ENCODE measurements at regions not wholly inside any gene's neighbourhood (a gene's known extent, or its start where the extent isn't known, plus 50 kb on each side); places are given as distances from the start of the nearest gene placed in this dataset.
A peak's percentile ranks its signal among the peaks of the same experiment; 100 is the strongest.
"Not testable (repeated sequence)": the region's sequence is repeated elsewhere in the genome, so short reads cannot be mapped to it uniquely, and the experiment has no call there.

DNA sequence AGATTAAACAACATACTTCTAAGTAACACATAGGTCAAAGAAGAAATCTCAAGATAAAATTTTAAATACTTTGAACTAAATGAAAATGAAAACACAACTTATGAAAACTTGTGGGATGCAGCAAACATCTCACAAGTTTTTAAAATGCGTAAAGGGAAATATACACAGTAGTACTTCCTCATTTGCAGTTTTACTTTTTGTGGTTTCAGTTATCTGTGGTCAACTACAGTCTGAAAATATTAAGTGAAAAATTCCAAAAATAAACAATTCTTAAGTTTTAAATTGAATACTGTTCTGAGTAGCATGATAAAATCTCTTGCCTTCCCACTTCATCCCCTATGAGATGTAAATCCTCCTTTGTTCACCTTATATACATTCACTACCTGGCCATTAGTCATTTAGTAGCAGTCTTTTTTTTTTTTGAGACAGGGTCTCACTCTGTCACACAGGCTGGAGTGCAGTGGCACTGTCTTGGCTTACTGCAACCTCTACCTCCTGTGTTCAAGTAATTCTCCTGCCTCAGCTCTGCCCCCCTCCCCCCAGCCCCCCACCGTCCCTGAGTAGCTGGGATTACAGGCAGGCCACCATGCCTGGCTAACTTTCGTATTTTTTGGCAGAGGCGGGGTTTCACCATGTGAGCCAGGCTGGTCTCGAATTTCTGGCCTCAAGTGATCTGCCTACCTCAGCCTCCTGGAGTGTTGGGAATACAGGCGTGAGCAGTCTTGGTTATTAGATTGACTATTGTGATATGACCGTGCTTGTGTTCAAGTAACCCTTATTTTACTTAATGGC is 154.6 kb upstream of the AHI1 start:
- DNase-seq (ENCODE audit: low read depth, low spot score) = no peak

DNA sequence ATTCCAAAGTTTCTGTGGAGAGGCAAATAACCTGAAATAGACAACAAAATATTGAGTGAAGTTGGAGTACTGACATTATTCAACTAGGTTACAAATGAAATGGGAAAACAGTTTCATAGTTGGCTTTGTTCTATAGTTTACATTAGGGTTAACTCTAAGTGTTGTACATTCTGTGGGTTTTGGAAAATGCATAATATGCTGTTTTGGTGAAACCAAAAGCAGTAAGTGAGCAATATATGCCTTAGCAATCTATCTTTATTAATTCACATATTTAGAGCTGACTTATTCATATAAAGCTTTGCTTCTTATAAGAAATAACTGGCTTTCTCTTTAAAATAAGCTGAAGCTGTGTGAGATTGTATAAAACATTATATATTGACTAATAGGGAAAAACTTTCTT is 157.5 kb upstream of the AHI1 start:
- DNase-seq (ENCODE audit: low read depth, low spot score) = peak; percentile 9

DNA sequence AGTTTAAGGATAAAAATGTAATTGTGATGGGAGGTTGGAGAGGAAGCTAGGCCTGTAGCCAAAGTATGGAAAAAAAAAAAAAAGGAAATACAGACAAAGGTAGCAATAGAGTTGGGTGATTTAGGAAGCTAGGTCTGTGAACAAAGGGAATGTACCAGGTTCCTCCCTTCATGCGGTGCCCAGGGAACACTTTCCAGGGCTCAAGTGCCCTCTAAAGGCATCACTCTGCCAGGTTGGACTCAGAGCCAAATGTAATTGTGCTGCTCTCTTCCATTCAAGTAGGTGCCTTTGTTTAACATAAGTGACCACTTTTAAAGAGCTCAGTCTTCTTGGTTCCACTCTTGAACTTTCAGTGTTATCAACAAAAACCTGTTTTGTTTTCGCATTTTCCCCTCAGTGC is 159.7 kb upstream of the AHI1 start:
- no peak for DNase-seq (ENCODE audit: low read depth, low spot score)

DNA sequence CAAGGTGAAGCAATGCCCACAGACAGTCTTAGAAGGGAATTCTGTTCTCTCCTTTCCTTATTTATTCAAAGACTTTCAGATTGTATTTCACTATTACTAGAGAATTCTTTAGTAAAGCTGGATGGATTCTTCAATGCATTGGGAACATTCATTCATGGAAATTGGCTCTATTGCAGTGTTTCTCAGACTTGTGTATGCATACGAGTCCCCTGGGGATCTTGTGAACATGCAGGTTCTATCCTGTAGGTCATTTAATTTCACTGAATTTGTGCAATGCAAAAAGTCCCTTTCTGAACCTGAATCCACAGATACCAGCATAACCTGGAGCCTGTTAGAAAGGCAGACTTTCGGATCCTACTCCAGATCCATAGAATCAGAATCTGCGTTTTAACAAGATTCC is 160.9 kb upstream of the AHI1 start:
- DNase-seq (ENCODE audit: low read depth, low spot score) = no peak

DNA sequence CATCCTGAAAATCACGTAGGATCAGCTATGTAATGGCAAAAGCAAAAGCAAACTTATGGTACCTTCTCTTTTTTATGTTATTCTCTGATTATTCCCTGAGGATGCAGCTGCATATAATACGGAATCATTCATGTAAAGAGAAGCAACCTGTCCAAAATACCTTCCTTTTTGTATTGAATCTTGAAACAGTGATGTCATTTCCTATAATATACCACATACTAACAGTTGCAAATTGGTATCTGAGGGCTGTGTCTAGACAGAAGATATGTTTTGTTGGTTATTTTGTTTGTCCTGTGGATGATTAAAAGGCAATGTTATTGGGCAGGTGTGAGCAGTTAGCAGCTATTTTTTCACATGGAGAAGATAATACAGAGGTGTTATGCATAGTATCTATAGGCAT is 161.4 kb upstream of the AHI1 start:
- DNase-seq (ENCODE audit: low read depth, low spot score) = no peak

DNA sequence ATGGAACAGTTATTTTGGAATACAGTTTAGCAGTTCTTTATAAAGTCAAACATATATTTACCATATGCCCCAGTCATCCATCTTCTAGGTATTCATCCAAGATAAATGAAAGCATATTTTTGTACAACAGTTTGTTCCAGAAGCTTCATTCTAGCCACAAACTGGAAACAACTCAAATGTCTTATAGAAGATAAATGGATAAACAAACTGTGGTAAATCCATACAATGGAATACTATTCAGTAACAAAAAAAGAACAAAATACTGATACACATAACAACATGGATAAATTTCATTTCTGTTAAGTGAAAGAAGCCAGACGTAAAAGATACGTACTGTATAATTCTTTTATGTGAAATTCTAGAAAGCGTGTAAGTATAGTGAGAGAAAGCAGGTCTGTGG is 167.0 kb upstream of the AHI1 start:
- no peak for DNase-seq (ENCODE audit: low read depth, low spot score)

DNA sequence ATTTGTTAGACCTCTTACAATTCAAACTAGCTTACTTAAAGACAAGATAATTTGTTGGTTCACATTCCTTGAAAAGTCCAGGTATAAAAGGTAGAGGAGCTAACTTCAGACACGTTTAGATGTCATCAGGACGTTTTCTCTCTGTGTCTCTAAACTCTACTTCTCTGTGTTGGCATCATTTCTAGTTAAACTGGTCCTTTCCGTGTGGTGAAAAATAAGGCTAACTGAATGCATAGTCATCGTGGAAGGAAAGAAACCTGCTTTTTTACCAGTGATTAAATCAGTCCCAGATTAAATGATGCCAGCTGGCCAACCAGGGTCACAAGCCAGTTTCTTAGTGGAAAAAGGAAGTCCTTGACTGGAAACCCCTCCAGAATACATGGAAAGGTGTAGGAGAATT is 168.4 kb upstream of the AHI1 start:
- DNase-seq (ENCODE audit: low read depth, low spot score) = no peak

DNA sequence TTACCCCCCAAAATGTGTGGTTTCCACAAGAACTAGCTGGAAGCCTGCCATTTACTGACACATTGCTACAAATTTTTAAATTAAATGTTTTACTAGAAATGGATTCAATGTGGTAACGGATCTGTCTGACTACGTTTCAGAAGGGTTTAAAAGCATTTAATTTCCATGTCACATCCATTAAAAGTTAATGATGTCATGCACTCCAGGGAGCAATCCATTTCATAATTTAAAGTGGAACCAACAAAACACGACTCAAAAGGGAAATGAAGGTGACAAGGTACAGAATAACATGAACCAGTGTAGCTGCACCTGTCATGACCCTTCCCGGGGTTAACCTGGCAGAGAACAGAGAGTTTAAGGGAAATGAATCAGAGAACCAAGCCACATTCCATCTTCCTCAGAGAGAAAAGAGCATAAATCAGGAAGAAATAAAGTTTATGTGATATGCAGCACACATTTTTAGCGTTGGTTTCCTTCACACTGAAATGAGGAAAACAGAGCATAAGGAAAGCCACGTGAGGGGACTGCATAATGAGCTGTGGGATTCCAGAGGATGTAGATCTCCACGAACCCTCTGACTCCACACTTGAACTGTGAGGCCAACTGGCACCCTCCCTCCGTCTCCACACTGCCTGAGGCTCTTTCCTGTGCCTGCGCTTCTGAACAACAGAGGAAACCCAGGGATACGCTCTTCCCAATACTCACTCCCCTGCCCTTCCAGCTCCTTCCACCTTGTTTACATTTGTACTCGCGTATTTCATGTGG is 170.3 kb upstream of the AHI1 start:
- peak; percentile 71 for DNase-seq (ENCODE audit: low read depth, low spot score)

DNA sequence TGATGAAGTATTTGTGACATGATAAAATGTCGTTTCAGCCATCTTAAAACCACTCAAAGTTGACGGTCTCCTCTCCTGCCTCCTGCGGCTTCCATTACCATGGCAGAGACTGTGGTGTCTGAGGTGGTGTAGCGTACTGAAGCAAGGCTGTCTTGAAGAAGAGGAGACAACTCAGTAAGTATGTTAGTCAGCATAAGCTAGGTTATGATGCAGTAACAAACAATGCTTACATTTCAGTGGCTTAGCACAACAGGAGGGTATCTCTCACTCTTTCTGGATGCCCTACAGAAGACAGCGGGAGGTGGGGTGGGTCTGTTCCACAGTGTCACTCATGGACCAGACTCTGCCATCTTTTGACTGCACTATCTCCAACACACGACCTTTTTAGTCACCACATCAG is 174.7 kb upstream of the AHI1 start:
- DNase-seq (ENCODE audit: low read depth, low spot score) = no peak

DNA sequence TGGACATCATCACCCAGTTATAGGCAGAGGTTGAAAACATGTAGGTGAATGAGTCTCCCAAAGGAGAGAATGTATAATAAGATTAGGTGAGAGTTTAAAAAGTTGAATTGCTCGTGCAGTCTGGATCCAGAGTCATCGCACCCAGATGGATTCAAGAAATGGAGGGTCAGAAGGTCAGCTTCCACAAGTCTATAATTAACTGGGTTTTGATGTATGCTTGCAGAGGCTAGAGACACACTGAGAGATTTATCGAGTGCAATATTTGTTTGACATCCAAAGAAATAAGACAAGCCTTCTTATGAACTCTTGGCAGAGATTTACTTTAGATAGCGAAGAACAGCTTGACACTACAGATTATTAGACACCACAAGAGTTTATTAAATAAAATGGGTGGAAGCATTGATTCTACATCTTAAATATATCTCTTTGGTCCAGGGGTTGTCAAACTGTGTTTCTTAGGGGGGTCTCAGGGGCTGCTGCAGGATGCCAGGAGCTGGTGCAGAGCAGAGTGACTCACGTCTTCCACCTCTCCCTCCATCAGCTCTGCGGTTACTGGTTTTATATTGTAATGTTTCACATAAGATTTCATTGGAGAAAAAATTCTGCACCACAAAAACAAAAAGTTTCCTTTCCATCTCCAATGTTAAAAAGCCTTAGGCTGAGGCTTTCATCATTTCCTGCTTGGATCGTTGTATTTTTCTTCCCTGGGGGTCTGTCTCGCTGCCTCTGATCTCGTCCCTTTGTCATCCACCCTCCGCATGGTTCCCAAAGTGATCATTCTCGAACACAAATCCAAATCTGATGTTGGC is 176.2 kb upstream of the AHI1 start:
- peak; percentile 47 for DNase-seq (ENCODE audit: low read depth, low spot score)

DNA sequence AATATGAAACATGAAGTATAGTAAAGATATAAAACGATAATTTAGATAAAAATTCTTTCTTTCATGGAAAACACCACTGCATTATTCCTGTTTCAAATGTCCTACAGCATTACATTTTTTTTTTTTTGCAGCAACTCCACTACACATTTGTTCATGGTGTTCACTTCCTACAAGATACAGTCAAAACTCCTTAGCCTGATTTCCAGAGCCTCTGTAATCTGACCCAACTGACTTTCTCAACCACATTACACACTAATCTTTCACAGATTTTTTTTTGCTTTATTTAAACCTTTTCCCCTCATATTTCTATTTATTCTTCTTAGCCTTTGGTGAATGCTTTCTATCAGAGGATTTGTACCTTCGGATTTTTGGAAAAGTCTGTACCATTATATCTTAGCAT is 176.5 kb upstream of the PDE7B start:
- DNase-seq (ENCODE audit: low read depth, low spot score) = no peak

DNA sequence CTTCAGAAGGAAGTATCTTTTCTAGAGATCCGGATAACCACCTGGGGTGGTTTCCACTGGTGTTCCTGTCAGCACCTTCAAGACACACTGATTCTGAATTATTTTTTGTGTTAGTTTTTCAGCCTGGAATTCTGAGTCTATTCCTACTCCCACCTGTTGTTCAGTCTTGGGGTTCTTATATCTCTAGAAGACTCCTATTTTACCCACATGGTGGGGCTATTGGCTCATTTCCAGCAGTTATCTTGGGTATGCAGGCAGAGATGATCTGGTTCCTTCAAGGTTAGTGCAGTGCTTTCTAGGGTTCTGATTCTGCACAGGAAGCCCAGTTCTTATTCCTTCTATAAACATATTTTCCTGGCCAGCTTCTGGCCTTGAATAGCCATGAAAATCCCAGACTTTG is 175.6 kb upstream of the PDE7B start:
- peak; percentile 36 for DNase-seq (ENCODE audit: low read depth, low spot score)

DNA sequence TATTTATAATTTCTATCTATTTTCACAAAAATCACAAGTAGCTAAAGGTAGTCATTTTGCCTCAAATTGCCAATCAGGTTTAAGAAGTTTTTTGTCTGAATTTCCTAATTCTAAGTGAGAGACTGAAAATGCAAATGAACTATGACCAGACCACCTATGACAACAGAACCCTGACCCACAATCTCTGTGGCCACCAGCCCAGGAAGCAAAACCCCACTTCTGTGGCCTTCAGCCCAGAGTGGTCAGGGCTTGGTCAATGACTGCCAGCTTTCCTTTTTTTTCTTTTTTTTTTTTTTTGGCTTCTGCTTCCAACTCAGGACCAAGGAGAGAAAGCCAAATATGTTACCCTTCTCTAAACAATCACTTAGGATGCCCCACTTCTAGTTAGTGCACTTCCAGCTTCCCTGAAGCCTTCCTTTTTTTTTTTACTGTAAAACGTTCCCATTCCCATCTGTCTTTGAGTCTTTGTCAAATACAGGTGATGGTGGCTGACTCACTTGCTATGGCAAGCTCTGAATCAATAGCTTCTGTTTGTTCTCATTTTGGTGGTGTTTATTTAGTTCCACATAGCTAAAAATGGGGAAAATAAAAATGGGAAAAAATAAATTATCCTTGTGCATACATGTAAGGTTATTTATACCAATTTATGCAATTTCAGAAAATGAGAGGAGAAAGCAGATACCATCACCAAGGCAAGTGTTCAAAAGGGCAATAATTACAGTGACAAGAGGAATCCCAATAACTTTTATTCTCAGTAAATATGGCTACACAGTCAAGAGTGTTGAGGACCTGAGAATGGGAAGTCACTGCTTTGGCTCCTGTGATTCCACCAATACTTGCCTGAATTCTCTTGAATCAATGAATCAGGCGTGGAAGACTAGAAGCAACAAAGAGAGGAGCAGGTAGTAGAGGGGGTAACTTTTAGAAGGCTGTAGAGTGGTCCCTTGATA is 170.3 kb upstream of the PDE7B start:
- peak; percentile 69 for DNase-seq (ENCODE audit: low read depth, low spot score)

DNA sequence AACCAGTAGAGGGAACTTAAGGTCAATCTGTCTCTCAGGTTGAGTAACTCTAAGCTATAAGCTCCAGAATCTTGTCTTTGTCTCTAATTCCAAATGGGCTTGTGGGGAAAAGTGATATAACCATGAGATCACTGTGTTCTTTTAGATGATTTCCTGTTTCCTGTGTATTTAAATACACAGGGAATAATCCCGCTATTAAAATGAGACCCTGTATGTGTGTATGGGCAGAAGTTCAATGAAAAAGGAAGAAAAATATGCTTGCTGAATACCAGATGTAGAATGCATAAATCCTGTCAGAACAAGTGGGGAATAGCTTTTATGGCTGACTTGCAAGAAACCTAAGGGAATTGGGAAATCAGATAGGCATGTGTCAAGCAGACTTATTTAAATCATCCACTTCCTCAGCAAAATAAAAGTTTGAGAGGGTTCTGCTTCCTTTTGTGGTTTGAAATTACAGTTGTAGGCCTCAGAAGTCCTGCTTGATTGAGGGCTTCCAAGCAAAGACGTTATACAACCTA is 164.7 kb upstream of the PDE7B start:
- DNase-seq (ENCODE audit: low read depth, low spot score) = no peak

DNA sequence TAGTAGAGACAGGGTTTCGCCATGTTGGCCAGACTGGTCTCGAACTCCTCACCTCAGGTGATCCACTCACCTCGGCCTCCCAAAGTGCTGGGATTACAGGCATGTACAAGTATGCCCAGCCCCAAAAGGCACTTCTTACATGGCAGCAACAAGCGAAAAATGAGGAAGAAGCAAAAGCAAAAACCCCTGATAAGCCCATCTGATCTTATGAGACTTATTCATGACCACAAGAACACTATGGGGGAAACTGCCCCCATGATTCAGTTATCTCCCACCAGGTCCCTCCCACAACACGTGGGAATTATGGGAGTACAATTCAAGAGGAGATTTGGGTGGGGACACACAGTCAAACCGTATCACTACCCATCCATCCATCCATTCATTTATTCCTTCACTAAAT is 163.0 kb upstream of the PDE7B start:
- DNase-seq (ENCODE audit: low read depth, low spot score) = not testable (repeated sequence)

DNA sequence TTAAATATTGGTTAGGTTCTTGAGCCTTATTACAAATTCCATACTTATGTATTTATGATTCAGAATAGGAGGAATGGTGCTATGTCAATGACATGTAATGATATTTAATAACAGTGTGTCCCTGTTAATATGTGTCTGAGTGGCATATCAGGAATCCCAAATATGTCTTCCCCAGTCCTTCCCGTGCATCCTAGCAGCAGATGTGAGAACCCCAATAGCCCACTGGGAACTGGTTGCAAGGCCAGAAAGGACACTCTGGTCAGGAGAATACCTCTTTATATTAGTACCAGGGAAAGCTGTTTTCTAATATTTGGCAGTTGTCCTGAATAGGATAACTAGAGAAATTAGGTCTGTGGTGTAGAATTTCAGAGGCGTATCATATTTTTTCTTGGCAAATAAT is 159.1 kb upstream of the PDE7B start:
- DNase-seq (ENCODE audit: low read depth, low spot score) = no peak

DNA sequence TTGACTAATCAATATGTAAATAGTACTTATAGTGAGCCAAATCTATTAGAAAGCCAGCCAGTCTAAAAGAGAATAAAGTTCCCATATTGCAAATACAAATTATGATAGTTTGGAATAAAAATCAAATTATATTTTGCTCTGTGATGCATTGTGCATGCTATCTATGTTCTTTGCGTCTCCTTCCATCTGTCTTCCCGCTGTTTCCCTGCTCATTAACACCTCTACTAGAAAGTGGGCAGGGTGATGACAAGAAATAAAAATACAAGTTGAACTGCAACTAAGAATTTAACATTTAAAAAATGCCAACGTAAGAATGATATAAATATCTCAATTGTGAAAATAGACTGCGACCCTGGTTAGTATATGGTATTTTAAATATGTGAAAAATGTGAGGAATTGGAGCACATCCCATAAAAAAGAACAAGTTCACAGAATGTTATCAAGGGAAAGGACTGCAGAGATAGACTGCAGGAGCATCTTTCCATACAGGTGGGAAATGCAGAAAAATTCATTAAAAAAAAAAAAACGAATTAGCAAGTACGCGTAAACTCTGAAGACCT is 157.6 kb upstream of the PDE7B start:
- DNase-seq (ENCODE audit: low read depth, low spot score) = no peak

DNA sequence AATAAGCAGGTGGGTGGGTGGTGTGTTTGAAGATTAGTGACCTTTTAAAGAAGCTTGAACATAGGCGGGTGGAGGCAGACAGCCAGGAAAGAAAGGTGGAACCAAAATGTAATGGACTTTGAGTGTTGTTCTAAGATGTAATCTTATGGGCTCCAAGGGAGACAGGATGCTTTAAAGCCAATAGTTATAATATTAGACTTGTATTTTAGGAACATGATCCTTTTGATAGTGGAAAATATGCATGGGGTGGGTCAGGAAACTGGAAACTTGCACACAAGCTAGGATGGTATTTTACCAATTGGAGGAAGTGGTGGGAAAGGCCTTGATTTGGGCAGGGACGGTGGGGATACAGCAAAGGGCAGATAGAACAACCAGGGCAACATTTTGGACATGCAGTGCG is 151.8 kb upstream of the PDE7B start:
- no peak for DNase-seq (ENCODE audit: low read depth, low spot score)

DNA sequence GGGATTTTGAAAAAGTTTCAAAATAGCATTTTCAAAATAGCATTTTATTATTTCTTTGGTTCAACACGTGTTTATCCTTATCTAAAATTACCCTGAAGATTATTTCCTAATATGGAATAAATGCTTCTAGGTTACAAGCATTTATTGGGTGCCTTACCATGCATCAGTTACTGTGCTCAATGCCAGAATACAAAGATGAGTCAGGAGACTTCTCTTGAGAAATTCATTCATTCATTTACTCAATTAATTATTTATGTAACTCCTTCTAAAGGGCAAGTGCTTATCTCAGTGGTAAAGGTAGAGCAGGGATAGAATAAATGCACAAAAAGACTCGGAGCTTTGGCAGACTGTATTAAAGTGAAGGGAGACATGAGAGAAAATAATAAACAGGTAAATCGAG is 150.1 kb upstream of the PDE7B start:
- DNase-seq (ENCODE audit: low read depth, low spot score) = no peak

DNA sequence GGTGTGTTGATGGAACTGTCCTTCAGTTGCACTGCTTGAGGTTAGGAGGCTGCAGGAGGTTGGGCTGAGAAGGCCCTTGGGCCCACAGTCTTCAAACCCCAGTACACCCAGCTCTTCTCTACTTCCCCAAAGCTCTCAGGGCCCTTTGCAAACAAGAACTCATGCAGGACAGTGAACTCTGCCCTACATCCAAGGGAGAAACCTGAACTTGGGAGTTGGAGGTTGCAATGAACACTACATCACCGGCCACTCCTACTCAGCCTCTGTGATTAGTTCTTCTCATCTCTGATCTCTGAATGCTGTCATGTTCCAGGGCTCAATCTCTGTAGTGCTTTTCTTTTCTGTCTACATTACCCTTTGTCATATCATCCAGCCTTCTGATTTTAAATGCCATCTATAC is 148.5 kb upstream of the PDE7B start:
- DNase-seq (ENCODE audit: low read depth, low spot score) = no peak

DNA sequence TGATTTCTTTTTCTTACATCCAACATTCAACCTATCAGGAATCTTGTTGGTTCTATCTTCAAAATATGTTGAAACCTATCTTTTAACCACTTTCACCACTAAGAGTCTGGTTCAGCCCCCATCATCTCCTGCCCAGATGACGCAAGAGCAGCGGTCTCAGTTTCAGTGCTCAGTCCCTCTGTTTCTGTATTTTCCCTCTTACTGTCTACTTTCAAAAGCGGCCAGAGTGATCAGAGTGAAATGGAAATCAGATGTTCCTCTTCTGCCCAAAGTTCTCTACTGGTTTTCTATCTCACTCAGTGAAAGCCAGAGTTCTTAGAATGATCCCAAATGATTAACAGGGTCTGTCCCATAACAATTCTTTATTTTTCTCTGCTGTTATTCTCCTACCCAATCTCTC is 147.9 kb upstream of the PDE7B start:
- no peak for DNase-seq (ENCODE audit: low read depth, low spot score)

All from astrocyte of the hippocampus (primary cell).